ENCODE measurements at regions not wholly inside any gene's neighbourhood (a gene's known extent, or its start where the extent isn't known, plus 50 kb on each side); places are given as distances from the start of the nearest gene placed in this dataset.

DNA sequence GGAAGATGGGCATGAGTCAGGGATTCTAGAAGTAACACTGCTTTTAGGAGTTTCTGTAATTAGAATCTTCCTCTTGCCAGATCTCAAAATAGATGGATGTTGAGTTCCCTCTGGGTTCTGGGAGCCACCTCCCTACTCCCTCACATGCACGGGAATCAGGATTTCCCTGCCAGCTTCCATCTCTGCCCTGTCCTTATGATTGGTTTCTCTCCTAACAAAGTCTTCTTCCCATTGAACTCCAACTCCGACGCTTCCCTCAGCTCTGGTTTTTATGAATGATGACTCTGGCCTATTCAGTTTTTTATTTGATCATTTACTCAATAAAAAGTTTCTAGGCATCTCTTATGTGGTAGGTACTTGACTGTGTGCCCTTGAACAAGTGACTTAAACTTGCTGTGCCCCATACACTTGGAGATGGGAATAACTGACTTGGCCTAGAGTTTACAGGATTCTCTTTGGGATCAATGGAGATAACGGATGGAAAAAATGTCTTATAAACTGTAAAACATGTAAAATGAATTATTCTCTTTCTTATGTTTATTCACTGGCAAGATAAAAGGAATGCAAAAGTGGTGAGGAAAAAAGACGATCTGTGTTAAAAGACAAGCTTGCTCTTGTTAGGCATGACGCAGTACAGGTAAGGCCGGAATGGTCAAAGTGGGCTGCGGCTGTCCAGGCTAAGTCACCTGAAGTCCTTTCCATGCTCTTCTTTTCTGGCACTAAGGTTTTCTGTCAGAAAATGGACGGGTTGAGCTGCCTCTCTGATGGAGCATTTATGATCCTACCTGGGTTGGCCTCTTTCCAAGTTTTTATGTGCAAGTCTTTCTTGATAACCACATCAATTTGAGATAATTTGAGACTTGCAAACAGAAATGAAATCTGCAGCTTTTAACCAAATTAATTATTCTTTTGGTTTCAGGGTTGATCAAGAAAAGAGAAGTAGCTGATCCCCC, 199.6 kb downstream of the MYCN start:
- H3K4me1 ChIP-seq (ENCODE audit: control insufficient read depth in 5 of 5, insufficient read depth in 5 of 5, low read length in 5 of 5) = no peaks in the 10 kb centered on the region

DNA sequence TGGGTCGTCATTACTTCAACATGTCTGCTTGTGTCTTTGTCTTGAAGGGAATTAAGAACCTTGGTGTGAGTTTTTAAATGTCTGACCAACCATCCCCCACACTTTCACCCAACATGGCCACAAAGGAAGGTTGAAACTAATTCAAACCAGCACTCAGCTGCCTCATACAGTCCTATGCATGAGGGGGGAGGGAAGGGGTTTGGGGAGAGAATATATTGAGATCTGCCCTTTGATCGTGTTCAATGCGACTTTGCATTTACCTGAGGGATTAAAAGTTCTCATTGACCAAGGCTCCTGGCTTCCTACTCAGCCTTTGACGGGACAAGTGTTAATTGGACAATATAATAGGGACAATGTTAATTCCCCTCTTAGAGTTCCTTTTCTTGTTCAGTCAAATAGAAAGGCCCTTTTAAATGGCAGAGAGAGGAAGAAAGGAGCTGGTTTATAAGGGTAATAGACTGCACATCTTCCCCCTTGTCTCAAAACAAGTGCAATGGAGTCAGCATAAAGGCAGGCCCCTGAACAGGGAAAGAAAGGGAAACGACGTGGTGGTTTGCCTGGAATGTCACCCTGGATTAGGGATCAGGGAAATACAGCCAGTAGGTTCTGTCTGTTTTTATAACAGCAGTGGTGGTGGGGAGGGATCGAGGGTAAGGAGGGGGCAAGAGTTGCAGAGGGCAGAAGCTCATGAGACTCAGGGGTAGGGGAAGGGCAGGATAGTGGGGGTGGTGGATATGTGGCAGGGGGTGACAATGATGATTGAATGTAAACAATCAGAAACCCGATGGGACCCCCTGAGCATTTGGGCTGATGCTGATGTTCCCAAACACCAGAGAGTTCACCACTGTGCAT, 198.7 kb downstream of the MYCN start:
- Histone ChIP-seq H3K9ac (ENCODE audit: low read length in 5 of 5) (no peak overlapping the region), H3K4me1 (ENCODE audit: control insufficient read depth in 5 of 5, insufficient read depth in 5 of 5, low read length in 5 of 5) (no peaks in the 10 kb centered on the region), H3K36me3 (ENCODE audit: control insufficient read depth in 5 of 5, insufficient read depth in 5 of 5, low read length in 5 of 5) (no peaks in the 10 kb centered on the region), H3K9me3 (ENCODE audit: control insufficient read depth in 5 of 5, low read length in 5 of 5) (no peaks in the 10 kb centered on the region), H3K27me3 (ENCODE audit: control insufficient read depth in 5 of 5, insufficient read depth in 4 of 5, low read length in 5 of 5) (no peaks in the 10 kb centered on the region), H3K4me3 (ENCODE audit: low read depth in 1 of 5, low read length in 5 of 5) (no peak overlapping the region), H3K27ac (ENCODE audit: low read depth, low read length) (no peak overlapping the region)

More for the DNA sequence above, 199.6 kb downstream of the MYCN start:
- Histone ChIP-seq H3K9ac (ENCODE audit: low read length in 5 of 5) (no peak overlapping the region), H3K27me3 (ENCODE audit: control insufficient read depth in 5 of 5, insufficient read depth in 4 of 5, low read length in 5 of 5) (no peaks in the 10 kb centered on the region), H3K27ac (ENCODE audit: low read depth, low read length) (no peak overlapping the region), H3K36me3 (ENCODE audit: control insufficient read depth in 5 of 5, insufficient read depth in 5 of 5, low read length in 5 of 5) (no peaks in the 10 kb centered on the region), H3K4me3 (ENCODE audit: low read depth in 1 of 5, low read length in 5 of 5) (no peak overlapping the region), H3K9me3 (ENCODE audit: control insufficient read depth in 5 of 5, low read length in 5 of 5) (no peaks in the 10 kb centered on the region)

DNA sequence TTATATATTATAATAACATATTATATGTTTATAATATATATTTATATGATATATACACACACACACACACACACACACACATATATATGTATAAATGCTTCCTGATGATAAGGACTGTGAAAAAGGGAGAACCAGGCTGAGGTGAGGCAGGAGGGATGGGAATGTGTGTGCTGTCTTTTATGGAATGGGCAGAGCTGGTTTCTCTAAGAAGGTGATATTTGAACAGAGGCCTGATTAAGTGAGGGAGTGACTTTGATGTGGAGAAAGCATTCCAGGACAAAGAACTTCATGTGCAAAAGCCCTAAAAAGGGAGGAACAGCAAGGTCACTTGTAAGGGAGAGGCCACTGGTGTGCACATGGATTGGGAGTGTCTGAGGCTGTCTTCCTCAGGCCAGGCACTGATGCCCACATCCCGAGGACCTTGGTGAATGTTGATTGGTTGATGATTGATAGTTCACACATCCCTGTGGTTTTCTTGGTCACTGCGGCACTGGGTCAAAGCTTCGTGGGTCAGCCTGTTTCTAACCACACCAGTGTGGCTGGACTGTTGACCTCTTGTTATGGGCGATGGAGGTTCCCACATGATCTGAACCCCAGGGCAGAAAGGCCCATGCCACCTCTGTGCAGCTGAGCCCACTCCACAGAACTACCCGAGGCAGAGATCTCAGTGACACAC, 196.9 kb downstream of the MYCN start:
- Histone ChIP-seq H3K4me1 (ENCODE audit: control insufficient read depth in 5 of 5, insufficient read depth in 5 of 5, low read length in 5 of 5) (no peaks in the 10 kb centered on the region), H3K36me3 (ENCODE audit: control insufficient read depth in 5 of 5, insufficient read depth in 5 of 5, low read length in 5 of 5) (no peaks in the 10 kb centered on the region), H3K4me3 (ENCODE audit: low read depth in 1 of 5, low read length in 5 of 5) (no peak overlapping the region), H3K9ac (ENCODE audit: low read length in 5 of 5) (no peak overlapping the region), H3K27ac (ENCODE audit: low read depth, low read length) (no peak overlapping the region), H3K27me3 (ENCODE audit: control insufficient read depth in 5 of 5, insufficient read depth in 4 of 5, low read length in 5 of 5) (no peaks in the 10 kb centered on the region), H3K9me3 (ENCODE audit: control insufficient read depth in 5 of 5, low read length in 5 of 5) (no peaks in the 10 kb centered on the region)

- Histone ChIP-seq H3K27ac (ENCODE audit: low read depth, low read length) (no peak overlapping the region), H3K9me3 (ENCODE audit: control insufficient read depth in 5 of 5, low read length in 5 of 5) (no peaks in the 10 kb centered on the region), H3K27me3 (ENCODE audit: control insufficient read depth in 5 of 5, insufficient read depth in 4 of 5, low read length in 5 of 5) (no peaks in the 10 kb centered on the region), H3K9ac (ENCODE audit: low read length in 5 of 5) (no peak overlapping the region), H3K4me3 (ENCODE audit: low read depth in 1 of 5, low read length in 5 of 5) (no peak overlapping the region), H3K4me1 (ENCODE audit: control insufficient read depth in 5 of 5, insufficient read depth in 5 of 5, low read length in 5 of 5) (no peaks in the 10 kb centered on the region), H3K36me3 (ENCODE audit: control insufficient read depth in 5 of 5, insufficient read depth in 5 of 5, low read length in 5 of 5) (no peaks in the 10 kb centered on the region)
These were observed 196.2 kb downstream of the MYCN start for GRCh38 chr2:16136461-16137035.

- H3K4me1 ChIP-seq (ENCODE audit: control insufficient read depth in 5 of 5, insufficient read depth in 5 of 5, low read length in 5 of 5) = no peaks in the 10 kb centered on the region
- no peaks in the 10 kb centered on the region for H3K27me3 ChIP-seq (ENCODE audit: control insufficient read depth in 5 of 5, insufficient read depth in 4 of 5, low read length in 5 of 5)
- no peak overlapping the region for H3K27ac ChIP-seq (ENCODE audit: low read depth, low read length)
- H3K36me3 ChIP-seq (ENCODE audit: control insufficient read depth in 5 of 5, insufficient read depth in 5 of 5, low read length in 5 of 5) = no peaks in the 10 kb centered on the region
- H3K9me3 ChIP-seq (ENCODE audit: control insufficient read depth in 5 of 5, low read length in 5 of 5) = no peaks in the 10 kb centered on the region
- no peak overlapping the region for H3K9ac ChIP-seq (ENCODE audit: low read length in 5 of 5)
- no peak overlapping the region for H3K4me3 ChIP-seq (ENCODE audit: low read depth in 1 of 5, low read length in 5 of 5)
These were observed 195.6 kb downstream of the MYCN start for GRCh38 chr2:16135913-16136310.

- Histone ChIP-seq H3K27me3 (ENCODE audit: control insufficient read depth in 5 of 5, insufficient read depth in 4 of 5, low read length in 5 of 5) (no peaks in the 10 kb centered on the region), H3K27ac (ENCODE audit: low read depth, low read length) (no peak overlapping the region), H3K9ac (ENCODE audit: low read length in 5 of 5) (no peak overlapping the region), H3K4me1 (ENCODE audit: control insufficient read depth in 5 of 5, insufficient read depth in 5 of 5, low read length in 5 of 5) (no peaks in the 10 kb centered on the region), H3K4me3 (ENCODE audit: low read depth in 1 of 5, low read length in 5 of 5) (no peak overlapping the region), H3K36me3 (ENCODE audit: control insufficient read depth in 5 of 5, insufficient read depth in 5 of 5, low read length in 5 of 5) (no peaks in the 10 kb centered on the region), H3K9me3 (ENCODE audit: control insufficient read depth in 5 of 5, low read length in 5 of 5) (no peaks in the 10 kb centered on the region)
These were observed 195.0 kb downstream of the MYCN start for GRCh38 chr2:16135196-16135912.

GRCh38 chr2:16134436-16135165, 194.3 kb downstream of the MYCN start:
- H3K4me3 ChIP-seq (ENCODE audit: low read depth in 1 of 5, low read length in 5 of 5) = no peak overlapping the region
- no peak overlapping the region for H3K9ac ChIP-seq (ENCODE audit: low read length in 5 of 5)
- no peaks in the 10 kb centered on the region for H3K9me3 ChIP-seq (ENCODE audit: control insufficient read depth in 5 of 5, low read length in 5 of 5)
- H3K27me3 ChIP-seq (ENCODE audit: control insufficient read depth in 5 of 5, insufficient read depth in 4 of 5, low read length in 5 of 5) = peaks cover 0 to 2% (median 0%) of the 10 kb centered on the region in 5 donors
- no peak overlapping the region for H3K27ac ChIP-seq (ENCODE audit: low read depth, low read length)
- H3K4me1 ChIP-seq (ENCODE audit: control insufficient read depth in 5 of 5, insufficient read depth in 5 of 5, low read length in 5 of 5) = no peaks in the 10 kb centered on the region
- H3K36me3 ChIP-seq (ENCODE audit: control insufficient read depth in 5 of 5, insufficient read depth in 5 of 5, low read length in 5 of 5) = no peaks in the 10 kb centered on the region

GRCh38 chr2:16130906-16131400, 190.6 kb downstream of the MYCN start:
- Histone ChIP-seq H3K27me3 (ENCODE audit: control insufficient read depth in 5 of 5, insufficient read depth in 4 of 5, low read length in 5 of 5) (peaks cover 0 to 3% (median 0%) of the 10 kb centered on the region in 5 donors), H3K4me3 (ENCODE audit: low read depth in 1 of 5, low read length in 5 of 5) (no peak overlapping the region), H3K4me1 (ENCODE audit: control insufficient read depth in 5 of 5, insufficient read depth in 5 of 5, low read length in 5 of 5) (peaks cover 0 to 7% (median 0%) of the 10 kb centered on the region in 5 donors), H3K9me3 (ENCODE audit: control insufficient read depth in 5 of 5, low read length in 5 of 5) (no peaks in the 10 kb centered on the region), H3K27ac (ENCODE audit: low read depth, low read length) (no peak overlapping the region), H3K36me3 (ENCODE audit: control insufficient read depth in 5 of 5, insufficient read depth in 5 of 5, low read length in 5 of 5) (no peaks in the 10 kb centered on the region), H3K9ac (ENCODE audit: low read length in 5 of 5) (no peak overlapping the region)

- no peaks in the 10 kb centered on the region for H3K36me3 ChIP-seq (ENCODE audit: control insufficient read depth in 5 of 5, insufficient read depth in 5 of 5, low read length in 5 of 5)
- no peak overlapping the region for H3K27ac ChIP-seq (ENCODE audit: low read depth, low read length)
- H3K9ac ChIP-seq (ENCODE audit: low read length in 5 of 5) = no peak overlapping the region
- no peaks in the 10 kb centered on the region for H3K9me3 ChIP-seq (ENCODE audit: control insufficient read depth in 5 of 5, low read length in 5 of 5)
- peaks cover 0 to 7% (median 0%) of the 10 kb centered on the region in 5 donors for H3K4me1 ChIP-seq (ENCODE audit: control insufficient read depth in 5 of 5, insufficient read depth in 5 of 5, low read length in 5 of 5)
- no peak overlapping the region for H3K4me3 ChIP-seq (ENCODE audit: low read depth in 1 of 5, low read length in 5 of 5)
- H3K27me3 ChIP-seq (ENCODE audit: control insufficient read depth in 5 of 5, insufficient read depth in 4 of 5, low read length in 5 of 5) = peaks cover 0 to 3% (median 3%) of the 10 kb centered on the region in 5 donors
These were observed 190.2 kb downstream of the MYCN start for GRCh38 chr2:16130541-16130880.
